Erythroblast (primary cell): ENCODE measurements at regions not wholly inside any gene's neighbourhood (a gene's known extent, or its start where the extent isn't known, plus 50 kb on each side); places are given as distances from the start of the nearest gene placed in this dataset.
"Not testable (repeated sequence)": the region's sequence is repeated elsewhere in the genome, so short reads cannot be mapped to it uniquely, and the experiment has no call there.

Experiments
- DNase-seq, 2 experiments: peaks; one replicate each; lab custom pipeline; 2025; lab: John Stamatoyannopoulos, UW
- GATA1 ChIP-seq: IDR thresholded peaks from 2 replicates; pipeline ENCODE4 v1.6.1; 2011; ENCODE audit warnings: low read depth, mild to moderate bottlenecking, control low read depth, low read length, moderate library complexity
- POLR2A ChIP-seq: IDR thresholded peaks from 2 replicates; pipeline ENCODE4 v1.6.1; 2011; ENCODE audit warnings: mild to moderate bottlenecking, low read length

- TF ChIP-seq GATA1 (no peak), POLR2A (no peak)
- DNase-seq: no peak
Measured at GRCh38 chr7:112540839-112541577, 60.2 kb downstream of the LSMEM1 start.

DNA sequence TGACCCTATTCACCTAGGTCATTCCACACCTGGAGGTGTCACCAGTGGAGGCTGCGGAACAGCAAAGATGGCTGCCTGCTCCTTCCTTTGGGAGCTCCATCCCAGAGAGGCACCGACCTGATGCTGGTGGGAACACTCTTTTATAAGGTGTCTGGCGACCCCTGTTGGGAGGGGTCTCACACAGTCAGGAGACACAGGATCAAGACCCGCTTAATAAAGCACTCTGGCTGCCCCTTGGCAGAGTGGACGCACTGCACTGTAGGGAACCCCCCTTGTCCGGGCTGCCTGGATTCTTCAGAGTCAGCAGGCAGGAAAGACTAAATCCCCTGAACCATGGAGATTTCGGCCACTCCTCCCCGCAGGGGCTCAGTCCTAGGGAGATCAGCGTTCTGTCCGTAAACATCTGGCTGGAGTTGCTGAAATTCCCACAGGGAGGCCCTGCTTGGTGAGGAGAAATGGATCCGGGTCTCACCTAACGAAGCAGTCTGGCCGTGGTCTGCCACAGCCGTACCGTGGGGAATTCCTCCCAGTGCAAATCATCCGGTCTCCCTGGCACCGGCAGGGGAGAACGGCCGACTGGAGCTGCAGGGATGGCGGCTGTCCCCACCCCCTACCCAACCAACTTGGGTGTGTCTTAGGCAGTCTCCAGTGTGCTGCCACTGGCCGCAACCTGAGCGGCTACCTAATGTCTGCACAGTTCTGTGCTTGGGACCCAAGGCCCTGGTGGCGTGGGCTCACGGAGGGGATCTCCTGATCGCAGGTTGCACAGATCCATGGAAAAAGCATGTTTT lies 66.1 kb downstream of the LSMEM1 start:
- peak in 1 of 2 experiments; percentile 2 for DNase-seq
- TF ChIP-seq POLR2A: no peak
- TF ChIP-seq GATA1: no peak

DNA sequence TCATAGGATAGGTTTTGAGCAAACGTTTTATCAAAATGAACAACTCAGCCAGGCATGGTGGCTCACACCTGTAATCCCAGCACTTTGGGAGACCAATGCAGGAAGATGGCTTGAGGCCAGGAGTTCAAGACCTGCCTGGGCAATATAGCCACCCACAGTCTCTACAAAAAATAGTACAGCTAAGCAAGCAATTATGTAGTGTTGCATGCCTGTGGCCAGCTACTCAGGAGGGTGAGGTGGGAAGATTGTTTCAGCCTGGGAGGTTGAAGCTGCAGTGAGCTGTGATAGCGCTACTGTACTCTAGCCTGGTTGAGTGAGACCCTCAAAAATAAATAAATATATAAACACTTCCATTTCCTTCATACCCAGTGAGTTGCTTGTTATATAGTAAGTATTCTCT lies 67.1 kb downstream of the LSMEM1 start:
- DNase-seq: no peak

GRCh38 chr7:112550468-112551060 lies 69.8 kb downstream of the LSMEM1 start:
- peak; percentile 65 to 80 for DNase-seq
- TF ChIP-seq POLR2A (no peak), GATA1 (no peak)

More for the DNA sequence above, 67.1 kb downstream of the LSMEM1 start:
- no peak for TF ChIP-seq POLR2A
- no peak for TF ChIP-seq GATA1

DNA sequence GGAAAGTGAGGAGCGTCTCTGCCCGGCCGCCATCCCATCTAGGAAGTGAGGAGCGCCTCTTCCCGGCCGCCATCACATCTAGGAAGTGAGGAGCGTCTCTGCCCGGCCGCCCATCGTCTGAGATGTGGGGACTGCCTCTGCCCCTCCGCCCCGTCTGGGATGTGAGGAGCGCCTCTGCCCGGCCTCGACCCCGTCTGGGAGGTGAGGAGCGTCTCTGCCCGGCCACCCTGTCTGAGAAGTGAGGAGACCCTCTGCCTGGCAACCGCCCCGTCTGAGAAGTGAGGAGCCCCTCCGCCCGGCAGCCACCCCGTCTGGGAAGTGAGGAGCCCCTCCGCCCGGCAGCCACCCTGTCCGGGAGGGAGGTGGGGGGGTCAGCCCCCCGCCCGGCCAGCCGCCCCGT lies 70.7 kb downstream of the LSMEM1 start:
- not testable (repeated sequence) for DNase-seq

GRCh38 chr7:112554591-112554990 lies 73.8 kb downstream of the LSMEM1 start:
- DNase-seq: no peak
- TF ChIP-seq POLR2A (no peak), GATA1 (no peak)

DNA sequence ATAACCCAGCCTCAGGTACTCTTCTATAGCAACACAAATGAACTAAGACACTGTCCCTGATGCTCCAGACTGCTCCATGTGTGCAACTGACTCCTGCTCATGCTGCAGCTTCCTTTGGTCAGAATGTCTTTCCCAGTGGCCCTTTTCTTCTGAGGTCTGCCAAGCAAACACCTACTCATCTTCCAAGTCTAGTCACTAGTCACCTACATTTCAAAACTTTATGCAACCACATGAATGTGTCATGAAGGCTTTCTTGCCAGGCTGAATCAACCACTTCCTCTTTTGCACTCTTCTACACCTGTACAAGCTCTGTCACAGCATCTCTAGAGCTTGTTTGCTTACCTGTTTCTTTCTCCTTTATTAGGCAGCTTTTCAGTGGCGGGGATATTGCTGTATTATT lies 75.8 kb downstream of the LSMEM1 start:
- no peak for DNase-seq
- no peak for TF ChIP-seq GATA1
- TF ChIP-seq POLR2A: no peak

DNA sequence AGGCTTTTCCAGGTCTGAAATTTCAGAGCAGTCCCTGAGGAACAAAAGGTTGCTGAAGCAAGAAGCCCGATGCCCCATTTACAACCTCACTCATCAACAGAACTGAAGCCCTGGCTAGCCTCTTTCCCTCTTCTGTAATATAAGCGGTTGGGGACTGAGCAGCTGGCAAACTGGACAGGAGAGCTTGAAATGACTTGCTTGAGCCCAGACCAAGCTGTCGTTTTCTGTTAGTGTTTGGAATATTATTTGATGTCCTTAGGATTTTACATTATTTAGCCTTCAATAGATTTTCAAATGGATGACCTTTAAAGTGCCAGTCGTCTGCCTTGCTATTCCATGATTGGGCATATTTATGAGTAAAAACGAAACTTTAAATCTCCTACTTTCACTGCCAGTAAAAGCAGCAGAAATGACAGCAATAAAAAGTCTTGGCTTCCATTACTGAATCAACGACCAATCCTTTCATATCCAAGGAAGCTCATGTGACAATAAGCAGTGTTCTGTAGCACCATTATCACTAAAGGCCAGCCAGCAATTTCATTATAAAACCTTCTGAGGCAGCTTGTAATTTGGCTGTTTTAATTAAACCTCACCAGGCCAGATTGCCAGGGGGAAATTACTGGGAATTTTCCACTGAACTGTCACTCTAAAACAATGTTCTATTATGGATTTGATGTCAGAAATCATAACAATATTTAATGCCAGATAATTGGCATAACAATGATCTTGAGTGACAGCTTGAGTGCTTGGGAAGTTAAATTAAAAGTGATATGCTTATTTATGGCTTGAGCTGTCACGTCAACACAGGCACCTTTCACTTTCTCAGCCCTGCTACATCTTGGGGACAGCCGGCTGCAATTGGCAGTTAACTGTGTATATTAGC lies 85.9 kb downstream of the LSMEM1 start:
- DNase-seq: no peak

DNA sequence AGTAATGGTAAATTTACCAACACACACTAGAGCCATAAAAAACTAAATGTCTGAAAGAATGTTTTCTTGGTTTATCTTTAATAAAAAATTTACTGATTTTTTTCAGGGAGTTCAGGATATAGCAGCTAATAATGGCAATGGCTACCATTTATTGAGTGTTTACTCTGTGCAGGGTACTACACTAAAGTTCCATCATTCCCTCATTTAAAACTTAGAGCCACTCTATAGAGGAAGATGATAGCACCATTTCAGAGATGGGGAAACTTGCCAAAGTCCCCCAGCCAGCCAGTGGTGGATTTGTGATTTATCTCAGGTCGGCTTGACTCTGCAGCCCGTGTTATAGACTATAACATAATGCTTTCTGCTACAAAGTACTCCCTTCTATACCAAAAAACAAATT lies 86.6 kb downstream of the LSMEM1 start:
- TF ChIP-seq POLR2A (no peak), GATA1 (no peak)
- no peak for DNase-seq

More for the DNA sequence above, 85.9 kb downstream of the LSMEM1 start:
- TF ChIP-seq GATA1 (no peak), POLR2A (no peak)

DNA sequence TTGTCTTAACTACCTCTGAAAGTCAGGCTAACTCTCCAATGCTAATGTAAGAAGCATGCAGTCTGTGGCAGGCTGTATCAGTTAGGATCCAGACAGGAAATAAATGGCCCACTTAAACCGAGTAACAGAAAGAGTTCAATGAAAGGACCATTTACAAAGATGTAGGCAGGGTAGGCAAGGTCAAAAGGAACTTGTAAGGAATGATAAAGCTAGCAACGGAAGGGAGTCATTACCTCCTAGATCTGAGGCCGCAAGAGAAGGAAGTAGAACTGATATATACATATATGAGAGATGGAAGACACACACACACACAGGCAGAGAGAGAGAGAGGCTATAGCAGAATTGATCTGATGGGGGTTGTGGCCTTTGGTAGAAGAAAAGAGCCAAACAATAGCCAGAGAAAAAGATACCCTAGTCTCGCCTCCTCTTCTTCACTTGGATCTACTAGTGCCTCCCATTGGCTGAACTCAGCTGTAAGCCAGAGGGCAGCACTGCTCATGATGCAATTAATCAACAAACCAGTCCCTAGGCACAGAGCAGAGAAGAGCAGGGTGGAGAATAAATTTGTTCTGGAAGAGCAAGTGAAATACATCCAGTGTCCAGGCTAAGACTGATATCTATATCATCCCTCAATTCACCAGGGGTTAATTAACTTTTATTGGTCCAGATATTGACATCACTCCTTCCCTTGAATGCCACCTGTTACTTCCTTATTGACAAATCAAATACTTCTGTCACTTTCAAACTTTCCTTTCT lies 91.2 kb downstream of the LSMEM1 start:
- peak; percentile 3 to 13 for DNase-seq
- TF ChIP-seq POLR2A: no peak
- TF ChIP-seq GATA1: no peak

DNA sequence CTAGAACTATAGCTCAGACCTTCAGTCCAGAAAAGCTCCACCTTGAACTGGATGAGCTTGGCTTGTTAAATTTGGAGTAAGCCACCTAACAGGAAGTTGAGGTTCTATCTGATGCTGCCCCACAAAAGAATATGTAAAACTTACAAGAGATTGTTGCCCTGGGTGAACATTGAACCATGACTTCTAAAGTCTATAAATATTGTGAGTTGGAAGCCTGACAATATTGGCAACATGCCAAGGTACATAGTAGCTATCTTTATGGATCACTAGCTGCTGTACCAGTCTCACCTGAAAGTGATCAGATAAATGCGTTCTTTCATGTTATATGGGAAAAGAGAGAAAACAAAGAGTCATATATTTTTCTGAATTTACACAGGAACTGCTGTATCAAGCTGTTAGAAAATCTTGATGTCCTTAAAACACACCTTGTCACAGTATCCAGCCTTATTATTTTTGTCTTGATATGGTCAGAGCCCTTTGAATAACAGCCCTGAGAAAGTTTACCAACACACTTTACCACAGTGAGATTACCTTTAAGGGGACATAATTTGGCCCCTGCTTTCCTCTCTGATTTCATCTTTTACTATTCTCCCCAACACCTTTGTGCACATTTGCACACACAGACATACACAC lies 92.0 kb downstream of the LSMEM1 start:
- DNase-seq: peak in 1 of 2 experiments; percentile 2
- TF ChIP-seq GATA1 (no peak), POLR2A (no peak)
